Parathyroid adenoma (tissue), 2 donors: ENCODE measurements at regions not wholly inside any gene's neighbourhood (a gene's known extent, or its start where the extent isn't known, plus 50 kb on each side); places are given as distances from the start of the nearest gene placed in this dataset.
"Not testable (repeated sequence)": the region's sequence is repeated elsewhere in the genome, so short reads cannot be mapped to it uniquely, and the experiment has no call there.

Experiments
- H2AFZ ChIP-seq: fragments of 300-600 bp; sonication (generic); one replicate; pipeline ENCODE4 v1.7.0; 2017; ENCODE audit warnings: antibody characterized with exemption, mild to moderate bottlenecking
- H3K27ac ChIP-seq: fragments of 300-600 bp; sonication (generic); one replicate; pipeline ENCODE4 v1.7.0; 2017
- H3K27me3 ChIP-seq: fragments of 300-600 bp; sonication (generic); one replicate; pipeline ENCODE4 v1.7.0; 2017; ENCODE audit warnings: low read length; ENCODE audit not compliant: control insufficient read depth, insufficient read depth
- H3K36me3 ChIP-seq: fragments of 300-600 bp; sonication (generic); one replicate; pipeline ENCODE4 v1.7.0; 2017; ENCODE audit warnings: low read length; ENCODE audit not compliant: control insufficient read depth, insufficient read depth
- H3K4me1 ChIP-seq: fragments of 300-600 bp; sonication (generic); one replicate; pipeline ENCODE4 v1.7.0; 2017; ENCODE audit warnings: control low read depth
- H3K4me2 ChIP-seq: fragments of 300-600 bp; sonication (generic); one replicate; pipeline ENCODE4 v1.7.0; 2017; ENCODE audit warnings: low read length
- H3K4me3 ChIP-seq: fragments of 300-600 bp; sonication (generic); one replicate; pipeline ENCODE4 v1.7.0; 2017; ENCODE audit warnings: low read depth, low read length
- H3K79me2 ChIP-seq: fragments of 300-600 bp; sonication (generic); one replicate; pipeline ENCODE4 v1.7.0; 2017; ENCODE audit warnings: control low read depth
- H3K9ac ChIP-seq: fragments of 300-600 bp; sonication (generic); one replicate; pipeline ENCODE4 v1.7.0; 2017; ENCODE audit warnings: mild to moderate bottlenecking
- H3K9me3 ChIP-seq: fragments of 300-600 bp; sonication (generic); one replicate; pipeline ENCODE4 v1.7.0; 2017; ENCODE audit warnings: low read length; ENCODE audit not compliant: control insufficient read depth
- CTCF ChIP-seq: fragments of 300-600 bp; sonication (generic); IDR thresholded peaks from one replicate; pipeline ENCODE4 v1.7.0; 2017; ENCODE audit warnings: antibody characterized with exemption, mild to moderate bottlenecking
- donor health status: primary hyperparathyroidism.

DNA sequence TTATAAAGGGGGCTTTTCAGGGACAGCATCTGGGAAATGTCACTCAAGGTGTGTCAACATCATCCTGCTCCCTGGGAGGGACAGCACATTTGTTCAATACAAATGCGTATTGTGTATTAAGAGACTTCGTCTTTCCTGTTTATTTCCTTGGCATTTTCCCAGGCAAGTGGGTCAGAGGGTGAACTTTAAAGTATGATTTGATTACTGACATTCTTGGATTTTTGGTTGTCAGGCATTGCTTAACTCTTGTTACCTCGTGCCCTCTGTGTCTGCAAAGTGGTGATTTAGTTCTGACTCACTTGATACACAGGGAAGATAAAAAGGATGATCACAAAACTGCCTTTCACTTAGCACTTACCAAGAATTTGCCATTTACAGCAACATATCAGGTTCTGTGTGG lies 292.7 kb downstream of the SUCLA2 start:
- Histone ChIP-seq H3K4me1 (no peaks in the 10 kb centered on the region), H3K4me2 (no peak overlapping the region), H3K27me3 (no peaks in the 10 kb centered on the region), H2AFZ (no peak overlapping the region), H3K27ac (no peak overlapping the region), H3K9ac (no peak overlapping the region), H3K79me2 (no peaks in the 10 kb centered on the region), H3K4me3 (no peak overlapping the region), H3K36me3 (no peaks in the 10 kb centered on the region), H3K9me3 (no peaks in the 10 kb centered on the region)
- no peak for TF ChIP-seq CTCF

DNA sequence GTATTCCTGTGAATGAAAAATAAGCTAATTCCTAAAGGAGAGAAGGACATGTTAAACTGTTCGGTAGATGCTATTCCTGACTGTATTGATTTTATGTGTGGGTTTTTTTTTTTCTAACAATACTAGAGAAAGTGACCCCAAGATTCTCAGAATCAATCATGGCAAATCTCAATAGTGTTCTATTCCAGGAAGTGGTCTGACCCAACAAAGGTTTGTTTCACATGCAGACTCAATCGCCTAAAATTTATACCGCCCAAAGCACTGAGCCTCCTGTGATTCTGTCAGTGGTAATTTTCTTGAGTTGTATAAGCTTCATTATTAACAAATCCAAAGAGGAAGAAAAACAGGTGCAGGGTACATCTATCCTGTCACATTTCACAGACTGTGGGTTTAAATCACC lies 293.7 kb downstream of the SUCLA2 start:
- Histone ChIP-seq H3K27me3 (no peaks in the 10 kb centered on the region), H3K27ac (no peak overlapping the region), H3K4me3 (no peak overlapping the region), H3K4me1 (no peaks in the 10 kb centered on the region), H3K4me2 (no peak overlapping the region), H3K9ac (no peak overlapping the region), H3K79me2 (no peaks in the 10 kb centered on the region), H2AFZ (no peak overlapping the region), H3K9me3 (no peaks in the 10 kb centered on the region), H3K36me3 (no peaks in the 10 kb centered on the region)
- no peak for TF ChIP-seq CTCF

DNA sequence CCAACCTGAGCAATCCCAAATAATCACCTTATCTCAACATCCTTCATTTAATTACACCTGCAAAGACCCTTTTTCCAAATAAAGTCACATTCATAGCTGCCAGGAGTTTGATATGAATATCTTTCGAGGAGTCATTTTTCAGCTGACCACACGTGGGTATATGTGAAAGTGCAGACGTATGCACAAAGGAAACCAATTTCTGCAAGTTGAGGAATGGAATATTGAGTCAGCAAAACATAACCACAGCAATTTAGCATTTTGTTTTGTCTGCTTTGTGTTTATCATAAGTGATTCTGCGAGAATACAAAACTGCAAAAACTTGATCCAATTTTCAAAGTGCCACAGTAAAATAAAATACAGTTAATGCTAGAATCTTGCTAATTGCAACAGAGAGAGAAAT lies 295.9 kb downstream of the SUCLA2 start:
- Histone ChIP-seq H3K27ac (no peak overlapping the region), H3K9ac (no peak overlapping the region), H3K36me3 (no peaks in the 10 kb centered on the region), H3K27me3 (no peaks in the 10 kb centered on the region), H3K79me2 (no peaks in the 10 kb centered on the region), H3K4me3 (no peak overlapping the region), H3K4me1 (no peaks in the 10 kb centered on the region), H3K4me2 (no peak overlapping the region), H3K9me3 (no peaks in the 10 kb centered on the region), H2AFZ (no peak overlapping the region)
- TF ChIP-seq CTCF, result no peak

- Histone ChIP-seq H3K4me1 (no peaks in the 10 kb centered on the region), H3K27me3 (no peaks in the 10 kb centered on the region), H3K9me3 (no peaks in the 10 kb centered on the region), H3K4me3 (no peak overlapping the region), H3K9ac (no peak overlapping the region), H3K4me2 (no peak overlapping the region), H3K27ac (no peak overlapping the region), H3K79me2 (no peaks in the 10 kb centered on the region), H2AFZ (no peak overlapping the region), H3K36me3 (no peaks in the 10 kb centered on the region)
- no peak for TF ChIP-seq CTCF
These were observed 304.4 kb downstream of the SUCLA2 start for GRCh38 chr13:47696674-47697073.

DNA sequence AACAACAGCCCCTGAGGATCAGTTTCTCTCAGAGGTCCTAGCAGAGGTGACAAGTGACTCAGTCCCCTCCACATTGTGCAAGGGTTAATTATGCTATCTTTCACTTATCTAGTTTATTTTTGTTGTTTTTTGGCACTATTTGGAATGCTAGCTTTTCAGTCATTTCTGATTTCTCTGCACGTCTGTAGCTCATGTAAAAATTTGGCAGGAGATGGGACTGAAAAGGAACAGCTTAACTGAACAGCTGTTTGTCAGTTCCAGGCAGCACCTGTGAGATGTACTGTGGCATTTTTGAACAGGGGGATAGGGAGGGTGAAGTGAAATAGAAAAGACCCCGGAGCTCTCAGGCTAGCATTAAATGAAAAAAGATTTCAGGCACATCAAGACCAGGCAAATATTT lies 313.5 kb downstream of the SUCLA2 start:
- TF ChIP-seq CTCF, result no peak
- Histone ChIP-seq H3K4me1 (no peaks in the 10 kb centered on the region), H3K4me2 (no peak overlapping the region), H3K36me3 (no peaks in the 10 kb centered on the region), H3K9ac (no peak overlapping the region), H3K9me3 (no peaks in the 10 kb centered on the region), H3K27ac (no peak overlapping the region), H3K4me3 (no peak overlapping the region), H3K79me2 (no peaks in the 10 kb centered on the region), H2AFZ (no peak overlapping the region), H3K27me3 (no peaks in the 10 kb centered on the region)

GRCh38 chr13:47685156-47685555 lies 315.9 kb downstream of the SUCLA2 start:
- H3K4me2 ChIP-seq, H3K9me3 ChIP-seq, H3K4me1 ChIP-seq, H3K27me3 ChIP-seq, H3K36me3 ChIP-seq, H3K27ac ChIP-seq, H2AFZ ChIP-seq, H3K4me3 ChIP-seq, H3K79me2 ChIP-seq, H3K9ac ChIP-seq: not testable (repeated sequence)
